Lower leg skin (tissue), 4 donors: ENCODE measurements at regions not wholly inside any gene's neighbourhood (a gene's known extent, or its start where the extent isn't known, plus 50 kb on each side); places are given as distances from the start of the nearest gene placed in this dataset.

Experiments
- DNase-seq, 2 donors: peaks; one replicate each; pipeline ENCODE4 v3.0.0-alpha.2; 2019; ENCODE audit warnings: low spot score in 2 of 2
- H3K4me3 ChIP-seq: fragments of 200-600 bp; sonication (generic); 2 replicates; pipeline ENCODE4 v1.5.1; 2017; ENCODE audit warnings: mild to moderate bottlenecking, low read depth; ENCODE audit not compliant: poor library complexity, severe bottlenecking
- POLR2A ChIP-seq, 2 donors: fragments of 450-650 bp; IDR thresholded peaks; one replicate each; pipeline ENCODE4 v1.6.1; 2016 to 2017; ENCODE audit warnings: antibody characterized with exemption in 2 of 2, mild to moderate bottlenecking in 1 of 2, moderate library complexity in 1 of 2
- WGBS, 2 donors: methylation state at CpG; one replicate each; pipeline ENCODE4 v1.1.5; 2018; 5-methylcytosine and 5-hydroxymethylcytosine counted together
- intact Hi-C: fragments of 100-400 bp; cut with DNase I; formaldehyde crosslinking; loops from one replicate; pipeline ENCODE4 v1.15.0; 2023; ENCODE audit warnings: low total_unique reads
- TF ChIP-seq, protein P1 (sequence below), 3 donors: fragments of 450-650 bp; IDR thresholded peaks; one replicate each; pipeline ENCODE4 v1.5.1; 2016; ENCODE audit warnings: antibody characterized with exemption in 3 of 3, mild to moderate bottlenecking in 3 of 3, moderate library complexity in 2 of 3

DNA sequence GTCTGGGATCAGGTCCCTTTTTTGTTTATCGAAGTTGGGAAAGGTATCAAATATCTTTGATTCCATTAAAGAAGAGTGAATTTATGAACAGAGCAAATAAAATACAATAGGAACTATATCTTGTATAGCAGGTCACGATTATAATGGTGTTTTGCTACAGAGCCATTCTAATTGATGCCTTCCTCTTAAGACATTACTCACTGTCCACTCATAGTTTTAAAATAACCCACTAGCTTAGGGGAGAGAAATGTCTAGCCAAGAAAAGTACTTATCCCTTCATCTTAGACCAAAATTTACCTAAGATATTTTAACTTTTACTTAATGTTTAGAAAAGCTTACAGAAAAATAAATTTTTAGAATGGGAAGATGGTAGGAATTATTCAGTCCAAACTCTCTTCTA, 112.0 kb upstream of the PABPC4L start:
- intact Hi-C loops: no loop called here
- no peak for DNase-seq
- TF ChIP-seq POLR2A (IDR thresholded peaks at IDR 0.05): no peak
- TF ChIP-seq, protein P1, sequence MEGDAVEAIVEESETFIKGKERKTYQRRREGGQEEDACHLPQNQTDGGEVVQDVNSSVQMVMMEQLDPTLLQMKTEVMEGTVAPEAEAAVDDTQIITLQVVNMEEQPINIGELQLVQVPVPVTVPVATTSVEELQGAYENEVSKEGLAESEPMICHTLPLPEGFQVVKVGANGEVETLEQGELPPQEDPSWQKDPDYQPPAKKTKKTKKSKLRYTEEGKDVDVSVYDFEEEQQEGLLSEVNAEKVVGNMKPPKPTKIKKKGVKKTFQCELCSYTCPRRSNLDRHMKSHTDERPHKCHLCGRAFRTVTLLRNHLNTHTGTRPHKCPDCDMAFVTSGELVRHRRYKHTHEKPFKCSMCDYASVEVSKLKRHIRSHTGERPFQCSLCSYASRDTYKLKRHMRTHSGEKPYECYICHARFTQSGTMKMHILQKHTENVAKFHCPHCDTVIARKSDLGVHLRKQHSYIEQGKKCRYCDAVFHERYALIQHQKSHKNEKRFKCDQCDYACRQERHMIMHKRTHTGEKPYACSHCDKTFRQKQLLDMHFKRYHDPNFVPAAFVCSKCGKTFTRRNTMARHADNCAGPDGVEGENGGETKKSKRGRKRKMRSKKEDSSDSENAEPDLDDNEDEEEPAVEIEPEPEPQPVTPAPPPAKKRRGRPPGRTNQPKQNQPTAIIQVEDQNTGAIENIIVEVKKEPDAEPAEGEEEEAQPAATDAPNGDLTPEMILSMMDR (IDR thresholded peaks at IDR 0.05): no peak
- WGBS, 2 donors: 77 to 79% methylated on average over 2 of the region's 2 CpGs
- H3K4me3 ChIP-seq: no peak overlapping the region

DNA sequence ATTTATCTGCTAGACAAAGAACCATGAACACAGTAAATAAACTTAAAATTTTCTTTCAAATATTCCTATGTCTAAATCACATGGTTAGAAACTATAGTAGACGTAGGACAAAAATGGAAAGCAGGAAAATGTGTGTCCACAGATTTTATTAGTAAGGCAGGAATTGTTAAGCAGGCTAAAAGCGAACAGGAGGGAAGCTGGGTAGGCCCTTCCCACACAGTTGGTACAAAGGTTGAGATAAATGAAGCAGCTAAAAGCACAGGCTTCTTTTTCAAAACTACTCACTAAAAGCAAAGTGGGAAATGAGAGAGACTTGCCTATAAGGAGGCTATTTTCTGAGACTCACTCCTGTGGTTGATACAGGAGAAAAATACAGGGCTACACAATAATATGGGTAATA, 108.1 kb upstream of the PABPC4L start:
- WGBS, 2 donors: 75 to 86% methylated on average over 2 of the region's 2 CpGs
- TF ChIP-seq POLR2A (IDR thresholded peaks at IDR 0.05): no peak
- TF ChIP-seq, protein P1 (IDR thresholded peaks at IDR 0.05): no peak

DNA sequence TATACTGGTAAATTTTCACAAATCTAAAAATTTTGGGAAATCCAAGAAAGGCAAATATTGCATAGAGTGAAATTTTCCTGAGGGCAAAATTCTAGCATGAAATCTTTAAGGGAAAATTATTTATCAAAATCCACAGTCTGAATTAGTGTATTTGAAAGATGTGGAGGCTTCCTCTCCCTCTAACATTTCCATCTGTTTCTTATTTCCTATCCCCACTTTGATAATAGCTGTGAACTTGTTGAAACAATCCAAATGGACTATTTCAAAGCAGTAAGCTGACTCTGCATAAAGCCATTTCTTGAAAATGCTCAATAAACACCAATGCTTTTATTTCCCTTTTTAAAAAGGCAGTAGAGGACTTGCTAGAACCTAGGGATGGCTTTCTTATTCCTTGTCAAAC, 107.3 kb upstream of the PABPC4L start:
- H3K4me3 ChIP-seq: no peak overlapping the region
- DNase-seq: no peak
- TF ChIP-seq, protein P1 (IDR thresholded peaks at IDR 0.05): no peak
- no peak for TF ChIP-seq POLR2A (IDR thresholded peaks at IDR 0.05)
- intact Hi-C loops: no loop called here

More for the DNA sequence above, 108.1 kb upstream of the PABPC4L start:
- intact Hi-C loops: no loop called here
- no peak overlapping the region for H3K4me3 ChIP-seq
- DNase-seq: no peak

DNA sequence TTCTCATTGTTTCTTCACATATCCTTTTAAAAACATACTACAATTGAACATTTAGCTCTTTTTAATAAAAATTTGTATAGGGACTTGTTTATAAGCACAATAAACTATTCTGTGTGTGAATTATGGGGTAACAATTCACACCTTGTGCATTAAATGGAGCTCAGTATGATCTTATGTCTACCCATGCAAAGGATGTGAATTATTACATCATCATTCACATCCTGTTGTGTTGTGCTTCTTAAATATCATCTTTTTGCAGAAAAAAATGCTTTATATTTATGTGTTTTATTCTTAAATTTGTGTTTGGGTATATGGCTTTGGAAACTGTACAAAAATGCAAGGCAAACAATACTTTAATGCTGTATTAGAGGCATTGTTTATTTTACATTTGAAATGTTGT, 96.7 kb upstream of the PABPC4L start:
- no peak for DNase-seq
- intact Hi-C loops: no loop called here
- TF ChIP-seq POLR2A (IDR thresholded peaks at IDR 0.05): no peak
- TF ChIP-seq, protein P1 (IDR thresholded peaks at IDR 0.05): no peak
- no peak overlapping the region for H3K4me3 ChIP-seq

DNA sequence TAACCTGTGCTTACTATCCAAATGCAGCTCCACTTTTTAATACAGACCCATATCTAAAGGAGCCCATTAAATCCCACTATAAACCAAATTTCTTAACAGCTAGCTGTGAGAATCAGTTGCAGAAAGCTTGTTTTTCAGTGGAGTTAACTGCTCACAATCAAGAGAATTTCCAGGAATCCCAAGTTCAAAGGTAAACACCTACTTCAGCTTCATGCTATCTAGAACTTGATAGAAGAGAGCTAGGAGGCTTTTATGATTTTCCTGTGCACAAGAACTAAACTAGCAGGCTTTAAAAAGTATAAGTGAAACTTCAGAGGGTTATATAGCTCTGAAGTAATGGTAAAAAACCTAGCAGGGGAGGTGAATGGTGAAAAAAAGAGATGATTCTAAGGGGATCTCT, 96.2 kb upstream of the PABPC4L start:
- TF ChIP-seq, protein P1 (IDR thresholded peaks at IDR 0.05): no peak
- TF ChIP-seq POLR2A (IDR thresholded peaks at IDR 0.05): no peak
- no peak overlapping the region for H3K4me3 ChIP-seq
- no peak for DNase-seq
- intact Hi-C loops: no loop called here

GRCh38 chr4:134282680-134283079, 81.1 kb upstream of the PABPC4L start:
- 92 to 95% methylated on average over 2 of the region's 2 CpGs for WGBS, 2 donors
- intact Hi-C loops: no loop called here

More at GRCh38 chr4:134282680-134283079, 81.1 kb upstream of the PABPC4L start:
- no peak for TF ChIP-seq POLR2A (IDR thresholded peaks at IDR 0.05)
- TF ChIP-seq, protein P1 (IDR thresholded peaks at IDR 0.05): no peak
- H3K4me3 ChIP-seq: no peak overlapping the region
- DNase-seq: no peak
